ENCODE measurements at regions not wholly inside any gene's neighbourhood (a gene's known extent, or its start where the extent isn't known, plus 50 kb on each side); places are given as distances from the start of the nearest gene placed in this dataset.

DNA sequence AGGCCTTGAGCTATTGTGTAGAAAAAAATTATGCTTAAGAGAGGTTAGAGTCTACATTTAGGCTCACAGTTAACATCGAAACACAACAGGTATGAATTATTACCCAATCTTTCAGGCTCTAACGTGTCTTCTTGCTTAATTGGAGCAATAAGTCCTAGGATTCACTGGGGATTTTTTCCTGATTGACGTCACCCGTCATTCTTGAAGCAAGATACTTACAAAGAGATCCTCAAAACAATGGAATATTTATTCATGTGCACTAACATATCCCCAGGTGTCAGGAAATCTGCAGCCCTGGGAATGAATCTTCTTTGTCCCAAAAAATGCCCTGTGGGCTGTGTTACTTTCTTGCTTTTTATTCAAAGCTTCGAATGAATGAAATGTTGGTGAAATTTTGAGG lies 413.5 kb downstream of the NFIB start (continued):
- TF ChIP-seq MEF2B (IDR thresholded peaks at IDR 0.05; ENCODE audit: partially characterized antibody, poor library complexity, severe bottlenecking) (no peak), CEBPB (IDR thresholded peaks at IDR 0.05; ENCODE audit: borderline replicate concordance in 1 of 2, low read depth in 2 of 2, low read length in 2 of 2) (no peak), YY1 (IDR thresholded peaks at IDR 0.05; ENCODE audit: low read depth, low read length) (no peak)
- TF ChIP-seq, protein P1, sequence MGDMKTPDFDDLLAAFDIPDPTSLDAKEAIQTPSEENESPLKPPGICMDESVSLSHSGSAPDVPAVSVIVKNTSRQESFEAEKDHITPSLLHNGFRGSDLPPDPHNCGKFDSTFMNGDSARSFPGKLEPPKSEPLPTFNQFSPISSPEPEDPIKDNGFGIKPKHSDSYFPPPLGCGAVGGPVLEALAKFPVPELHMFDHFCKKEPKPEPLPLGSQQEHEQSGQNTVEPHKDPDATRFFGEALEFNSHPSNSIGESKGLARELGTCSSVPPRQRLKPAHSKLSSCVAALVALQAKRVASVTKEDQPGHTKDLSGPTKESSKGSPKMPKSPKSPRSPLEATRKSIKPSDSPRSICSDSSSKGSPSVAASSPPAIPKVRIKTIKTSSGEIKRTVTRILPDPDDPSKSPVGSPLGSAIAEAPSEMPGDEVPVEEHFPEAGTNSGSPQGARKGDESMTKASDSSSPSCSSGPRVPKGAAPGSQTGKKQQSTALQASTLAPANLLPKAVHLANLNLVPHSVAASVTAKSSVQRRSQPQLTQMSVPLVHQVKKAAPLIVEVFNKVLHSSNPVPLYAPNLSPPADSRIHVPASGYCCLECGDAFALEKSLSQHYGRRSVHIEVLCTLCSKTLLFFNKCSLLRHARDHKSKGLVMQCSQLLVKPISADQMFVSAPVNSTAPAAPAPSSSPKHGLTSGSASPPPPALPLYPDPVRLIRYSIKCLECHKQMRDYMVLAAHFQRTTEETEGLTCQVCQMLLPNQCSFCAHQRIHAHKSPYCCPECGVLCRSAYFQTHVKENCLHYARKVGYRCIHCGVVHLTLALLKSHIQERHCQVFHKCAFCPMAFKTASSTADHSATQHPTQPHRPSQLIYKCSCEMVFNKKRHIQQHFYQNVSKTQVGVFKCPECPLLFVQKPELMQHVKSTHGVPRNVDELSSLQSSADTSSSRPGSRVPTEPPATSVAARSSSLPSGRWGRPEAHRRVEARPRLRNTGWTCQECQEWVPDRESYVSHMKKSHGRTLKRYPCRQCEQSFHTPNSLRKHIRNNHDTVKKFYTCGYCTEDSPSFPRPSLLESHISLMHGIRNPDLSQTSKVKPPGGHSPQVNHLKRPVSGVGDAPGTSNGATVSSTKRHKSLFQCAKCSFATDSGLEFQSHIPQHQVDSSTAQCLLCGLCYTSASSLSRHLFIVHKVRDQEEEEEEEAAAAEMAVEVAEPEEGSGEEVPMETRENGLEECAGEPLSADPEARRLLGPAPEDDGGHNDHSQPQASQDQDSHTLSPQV (IDR thresholded peaks at IDR 0.05), result no peak

DNA sequence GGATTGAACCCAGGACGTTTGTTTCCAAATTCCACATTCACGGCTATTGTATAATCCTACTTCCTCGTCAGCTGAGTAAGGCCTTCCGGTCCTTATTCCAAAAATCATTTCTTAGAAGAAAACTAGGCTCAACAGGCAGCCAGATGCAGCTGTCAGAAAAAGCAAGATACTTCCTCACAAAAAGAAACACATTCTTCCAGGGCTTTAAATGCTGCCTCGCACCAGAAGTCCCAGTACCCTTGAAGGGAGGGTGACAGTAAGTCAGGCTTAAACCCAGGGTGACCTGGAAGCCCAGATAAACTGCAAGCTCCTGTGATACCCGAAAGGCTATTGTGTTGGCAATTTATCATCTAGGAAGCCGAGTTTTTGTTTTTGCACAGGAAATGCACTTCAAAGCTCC lies 414.0 kb downstream of the NFIB start:
- no TSS peak for BruUV-seq (replicated peaks)
- no peak overlapping the region for H3K4me3 ChIP-seq
- in situ Hi-C loops (cut with MboI), result no loop called here
- no peaks in the 10 kb centered on the region for H3K79me2 ChIP-seq (ENCODE audit: control insufficient read depth, insufficient read depth, low read length)
- H3K4me1 ChIP-seq (ENCODE audit: control insufficient read depth, insufficient read depth, low read length), result no peaks in the 10 kb centered on the region
- DNase-seq (ENCODE audit: low read depth, low spot score) (no peak), ATAC-seq (no peak), FAIRE-seq (no peak)
- no peak overlapping the region for H3K4me2 ChIP-seq (ENCODE audit: control insufficient read depth, insufficient read depth)
- H3K9ac ChIP-seq (ENCODE audit: control insufficient read depth, insufficient read depth, low read length), result no peak overlapping the region
- ChIA-PET CTCF (no interaction called here), POLR2A (no interaction called here), RAD21 (ENCODE audit: unreplicated experiment) (no interaction called here), SMC1A (ENCODE audit: uncharacterized antibody, unreplicated experiment) (no interaction called here)
- H3K36me3 ChIP-seq (ENCODE audit: control insufficient read depth in 2 of 2, insufficient read depth in 2 of 2, low read length in 1 of 2), result no peaks in the 10 kb centered on the region
- H2AFZ ChIP-seq (ENCODE audit: control insufficient read depth, low read depth, low read length), result no peak overlapping the region
- no peaks in the 10 kb centered on the region for H3K27me3 ChIP-seq (replicated peaks in 1 of 2; ENCODE audit: control insufficient read depth in 2 of 2, insufficient read depth in 2 of 2, low read length in 1 of 2)
- no peak overlapping the region for H3K27ac ChIP-seq (ENCODE audit: control insufficient read depth, insufficient read depth)
- 15% methylated on average over 7 of the region's 7 CpGs for WGBS (ENCODE audit: insufficient coverage, insufficient replicate concordance, low lambda C conversion rate, missing lambda C conversion rate)
- TF ChIP-seq YY1 (IDR thresholded peaks at IDR 0.05; ENCODE audit: low read depth, low read length) (no peak), NRF1 (conservative IDR thresholded peaks at IDR 0.05; ENCODE audit: low read depth, low read length) (no peak), NR2C1 (IDR thresholded peaks at IDR 0.05) (no peak), SREBF1 (IDR thresholded peaks at IDR 0.05; ENCODE audit: low read length) (no peak), WRNIP1 (IDR thresholded peaks at IDR 0.05; ENCODE audit: borderline replicate concordance, low read depth, low read length) (no peak), CHD4 (IDR thresholded peaks at IDR 0.05) (no peak), SMAD5 (IDR thresholded peaks at IDR 0.05; ENCODE audit: low read depth) (no peak), JUNB (IDR thresholded peaks at IDR 0.05) (no peak)
- no peaks in the 10 kb centered on the region for H3K9me3 ChIP-seq (replicated peaks; ENCODE audit: control insufficient read depth, insufficient read depth, low read length)
- intact Hi-C loops (cut with micrococcal nuclease; ENCODE audit: unreplicated experiment), result no loop called here
- H4K20me1 ChIP-seq (ENCODE audit: control insufficient read depth, insufficient read depth), result no peaks in the 10 kb centered on the region
